ENCODE measurements at regions not wholly inside any gene's neighbourhood (a gene's known extent, or its start where the extent isn't known, plus 50 kb on each side); places are given as distances from the start of the nearest gene placed in this dataset.

DNA sequence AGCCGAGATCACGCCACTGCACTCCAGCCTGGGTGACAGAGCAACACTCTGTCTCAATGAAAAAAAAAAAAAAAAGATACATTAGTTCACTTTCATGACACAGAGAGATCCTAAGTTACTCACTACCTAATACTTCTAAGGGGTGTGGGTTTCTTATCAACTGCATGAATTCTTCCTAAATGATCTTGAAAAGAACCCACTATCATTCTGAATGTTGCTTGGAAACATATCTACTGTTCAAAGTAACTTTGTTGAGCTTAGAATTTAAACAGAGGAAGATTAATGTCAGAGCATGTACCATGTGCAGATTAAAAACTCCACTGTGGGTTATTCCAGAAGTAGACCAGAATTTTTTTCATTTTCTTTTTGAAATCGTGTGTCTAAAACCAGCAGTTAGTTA lies 241.5 kb downstream of the LTN1 start:
- TF ChIP-seq, protein P1, sequence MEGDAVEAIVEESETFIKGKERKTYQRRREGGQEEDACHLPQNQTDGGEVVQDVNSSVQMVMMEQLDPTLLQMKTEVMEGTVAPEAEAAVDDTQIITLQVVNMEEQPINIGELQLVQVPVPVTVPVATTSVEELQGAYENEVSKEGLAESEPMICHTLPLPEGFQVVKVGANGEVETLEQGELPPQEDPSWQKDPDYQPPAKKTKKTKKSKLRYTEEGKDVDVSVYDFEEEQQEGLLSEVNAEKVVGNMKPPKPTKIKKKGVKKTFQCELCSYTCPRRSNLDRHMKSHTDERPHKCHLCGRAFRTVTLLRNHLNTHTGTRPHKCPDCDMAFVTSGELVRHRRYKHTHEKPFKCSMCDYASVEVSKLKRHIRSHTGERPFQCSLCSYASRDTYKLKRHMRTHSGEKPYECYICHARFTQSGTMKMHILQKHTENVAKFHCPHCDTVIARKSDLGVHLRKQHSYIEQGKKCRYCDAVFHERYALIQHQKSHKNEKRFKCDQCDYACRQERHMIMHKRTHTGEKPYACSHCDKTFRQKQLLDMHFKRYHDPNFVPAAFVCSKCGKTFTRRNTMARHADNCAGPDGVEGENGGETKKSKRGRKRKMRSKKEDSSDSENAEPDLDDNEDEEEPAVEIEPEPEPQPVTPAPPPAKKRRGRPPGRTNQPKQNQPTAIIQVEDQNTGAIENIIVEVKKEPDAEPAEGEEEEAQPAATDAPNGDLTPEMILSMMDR (conservative IDR thresholded peaks at IDR 0.05; ENCODE audit: low read length) = no peak
- TF ChIP-seq EZH2phosphoT487 (IDR thresholded peaks at IDR 0.05; ENCODE audit: borderline replicate concordance) = no peak
- Histone ChIP-seq H3K4me1 (ENCODE audit: insufficient read depth, low read length, poor library complexity, severe bottlenecking) (no peaks in the 10 kb centered on the region), H3K36me3 (ENCODE audit: insufficient read depth, low read length) (no peaks in the 10 kb centered on the region), H2AFZ (ENCODE audit: low read length) (no peak overlapping the region), H4K20me1 (ENCODE audit: insufficient read depth, low read length, poor library complexity, severe bottlenecking) (no peaks in the 10 kb centered on the region), H3K79me2 (ENCODE audit: insufficient read depth, low read length) (no peaks in the 10 kb centered on the region), H3K9ac (ENCODE audit: low read depth, low read length, poor library complexity, severe bottlenecking) (no peak overlapping the region), H3F3A (ENCODE audit: low read depth) (no peaks in the 10 kb centered on the region), H3K4me2 (ENCODE audit: low read depth, low read length, poor library complexity, severe bottlenecking) (no peak overlapping the region), H3K9me2 (replicated peaks; ENCODE audit: low read depth, low read length) (no peaks in the 10 kb centered on the region), H3K9me3 (ENCODE audit: insufficient read depth, low read depth, low read length) (no peaks in the 10 kb centered on the region), H3K27me3 (ENCODE audit: insufficient read depth, low read length, poor library complexity, severe bottlenecking) (no peaks in the 10 kb centered on the region), H3K4me3 (ENCODE audit: low read length, poor library complexity, severe bottlenecking) (no peak overlapping the region)

DNA sequence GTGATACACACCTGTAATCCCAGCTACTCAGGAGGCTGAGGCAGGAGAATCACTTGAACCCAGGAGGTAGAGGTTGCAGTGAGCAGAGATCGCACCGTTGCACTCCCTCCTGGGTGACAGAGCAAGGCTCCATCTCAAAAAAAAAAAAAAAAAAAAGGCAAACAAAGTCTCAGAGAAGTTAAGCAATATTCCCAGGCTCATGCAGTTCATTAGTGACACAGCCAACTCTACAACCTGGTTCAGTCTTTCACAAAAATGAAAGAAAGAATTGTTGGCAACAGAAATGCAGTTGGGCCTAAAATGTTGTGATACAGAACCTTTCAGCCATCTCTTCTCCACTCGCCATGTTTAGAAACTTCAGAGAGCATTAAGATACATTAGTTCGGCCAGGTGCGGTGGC lies 242.1 kb downstream of the LTN1 start:
- H4K20me1 ChIP-seq (ENCODE audit: insufficient read depth, low read length, poor library complexity, severe bottlenecking) = no peaks in the 10 kb centered on the region
- no peaks in the 10 kb centered on the region for H3K4me1 ChIP-seq (ENCODE audit: insufficient read depth, low read length, poor library complexity, severe bottlenecking)
- H3K9ac ChIP-seq (ENCODE audit: low read depth, low read length, poor library complexity, severe bottlenecking) = no peak overlapping the region
- no peaks in the 10 kb centered on the region for H3F3A ChIP-seq (ENCODE audit: low read depth)
- no peak overlapping the region for H3K4me3 ChIP-seq (ENCODE audit: low read length, poor library complexity, severe bottlenecking)
- no peaks in the 10 kb centered on the region for H3K9me3 ChIP-seq (ENCODE audit: insufficient read depth, low read depth, low read length)
- no peaks in the 10 kb centered on the region for H3K79me2 ChIP-seq (ENCODE audit: insufficient read depth, low read length)
- H3K36me3 ChIP-seq (ENCODE audit: insufficient read depth, low read length) = no peaks in the 10 kb centered on the region
- no peaks in the 10 kb centered on the region for H3K27me3 ChIP-seq (ENCODE audit: insufficient read depth, low read length, poor library complexity, severe bottlenecking)
- H2AFZ ChIP-seq (ENCODE audit: low read length) = no peak overlapping the region
- H3K4me2 ChIP-seq (ENCODE audit: low read depth, low read length, poor library complexity, severe bottlenecking) = no peak overlapping the region
- H3K9me2 ChIP-seq (replicated peaks; ENCODE audit: low read depth, low read length) = no peaks in the 10 kb centered on the region
- TF ChIP-seq EZH2phosphoT487 (IDR thresholded peaks at IDR 0.05; ENCODE audit: borderline replicate concordance) = no peak
- TF ChIP-seq, protein P1 (conservative IDR thresholded peaks at IDR 0.05; ENCODE audit: low read length) = no peak

DNA sequence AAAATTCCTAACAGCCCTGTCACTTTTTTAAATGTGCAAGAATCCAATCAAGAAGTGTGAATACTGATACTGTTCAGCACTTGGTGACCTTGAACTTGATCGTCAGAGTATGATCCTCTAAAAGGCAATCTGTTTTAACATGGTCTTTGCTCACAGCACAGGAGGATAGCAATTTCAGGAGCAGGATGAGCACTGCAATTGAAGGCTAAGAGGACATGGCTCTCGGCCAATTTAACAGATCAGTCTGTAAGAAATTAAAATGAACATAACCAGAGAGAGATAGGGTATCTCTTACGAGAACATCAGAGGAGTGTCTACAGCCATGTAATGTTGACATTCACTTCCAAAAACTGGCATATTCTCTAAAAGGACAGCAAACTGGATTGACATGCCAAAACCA lies 243.1 kb downstream of the LTN1 start:
- no peaks in the 10 kb centered on the region for H3K4me1 ChIP-seq (ENCODE audit: insufficient read depth, low read length, poor library complexity, severe bottlenecking)
- H2AFZ ChIP-seq (ENCODE audit: low read length) = no peak overlapping the region
- no peak overlapping the region for H3K9ac ChIP-seq (ENCODE audit: low read depth, low read length, poor library complexity, severe bottlenecking)
- H3K9me3 ChIP-seq (ENCODE audit: insufficient read depth, low read depth, low read length) = no peaks in the 10 kb centered on the region
- no peaks in the 10 kb centered on the region for H3K9me2 ChIP-seq (replicated peaks; ENCODE audit: low read depth, low read length)
- TF ChIP-seq EZH2phosphoT487 (IDR thresholded peaks at IDR 0.05; ENCODE audit: borderline replicate concordance) = no peak
- TF ChIP-seq, protein P1 (conservative IDR thresholded peaks at IDR 0.05; ENCODE audit: low read length) = no peak
- H3K36me3 ChIP-seq (ENCODE audit: insufficient read depth, low read length) = no peaks in the 10 kb centered on the region
- H3K79me2 ChIP-seq (ENCODE audit: insufficient read depth, low read length) = no peaks in the 10 kb centered on the region
- no peaks in the 10 kb centered on the region for H4K20me1 ChIP-seq (ENCODE audit: insufficient read depth, low read length, poor library complexity, severe bottlenecking)
- H3F3A ChIP-seq (ENCODE audit: low read depth) = no peaks in the 10 kb centered on the region
- H3K4me3 ChIP-seq (ENCODE audit: low read length, poor library complexity, severe bottlenecking) = no peak overlapping the region
- H3K27me3 ChIP-seq (ENCODE audit: insufficient read depth, low read length, poor library complexity, severe bottlenecking) = no peaks in the 10 kb centered on the region
- no peak overlapping the region for H3K4me2 ChIP-seq (ENCODE audit: low read depth, low read length, poor library complexity, severe bottlenecking)

All from Loucy (cell line).